ENCODE measurements at regions not wholly inside any gene's neighbourhood (a gene's known extent, or its start where the extent isn't known, plus 50 kb on each side); places are given as distances from the start of the nearest gene placed in this dataset.

GRCh38 chr14:83129496-83129895 is 1595.8 kb upstream of the SEL1L start:
- no peak for TF ChIP-seq POLR2A (IDR thresholded peaks at IDR 0.05; ENCODE audit: low read depth, low read length)
- TF ChIP-seq FOS (IDR thresholded peaks at IDR 0.05; ENCODE audit: borderline replicate concordance, insufficient read depth, low read length), result no peak
- TF ChIP-seq EZH2 (IDR thresholded peaks at IDR 0.05; ENCODE audit: borderline replicate concordance, low read depth, low read length, severe bottlenecking), result no peak
- TF ChIP-seq CTCF (IDR thresholded peaks at IDR 0.05; ENCODE audit: extremely low read depth in 1 of 2, insufficient read depth in 1 of 2, low read depth in 1 of 2, low read length in 2 of 2), result no peak
- no peak for TF ChIP-seq MAX (IDR thresholded peaks at IDR 0.05; ENCODE audit: insufficient read depth, insufficient read length)
